ENCODE measurements at regions not wholly inside any gene's neighbourhood (a gene's known extent, or its start where the extent isn't known, plus 50 kb on each side); places are given as distances from the start of the nearest gene placed in this dataset.

- no peak for TF ChIP-seq CTCF (IDR thresholded peaks at IDR 0.05 in 8 of 11, conservative IDR thresholded peaks at IDR 0.05 in 3 of 11)
- TF ChIP-seq POLR2A (IDR thresholded peaks at IDR 0.05), result no peak
These were observed 51.5 kb upstream of the SHH start for GRCh38 chr7:155863721-155864151.
